GM10266 (cell line): ENCODE measurements at regions not wholly inside any gene's neighbourhood (a gene's known extent, or its start where the extent isn't known, plus 50 kb on each side); places are given as distances from the start of the nearest gene placed in this dataset.

Source experiments
- DNase-seq: peaks from one replicate; pipeline ENCODE4 v3.0.0; 2012; ENCODE audit errors: extremely low spot score
- CTCF ChIP-seq: IDR thresholded peaks from 2 replicates; pipeline ENCODE4 v1.5.1; 2012; ENCODE audit warnings: mild to moderate bottlenecking, low read depth; ENCODE audit not compliant: control insufficient read depth, insufficient read depth; ENCODE audit errors: missing control alignments

GRCh38 chr18:34159691-34160185 lies 65.0 kb downstream of the NOL4 start:
- no peak for DNase-seq
- no peak for TF ChIP-seq CTCF

DNA sequence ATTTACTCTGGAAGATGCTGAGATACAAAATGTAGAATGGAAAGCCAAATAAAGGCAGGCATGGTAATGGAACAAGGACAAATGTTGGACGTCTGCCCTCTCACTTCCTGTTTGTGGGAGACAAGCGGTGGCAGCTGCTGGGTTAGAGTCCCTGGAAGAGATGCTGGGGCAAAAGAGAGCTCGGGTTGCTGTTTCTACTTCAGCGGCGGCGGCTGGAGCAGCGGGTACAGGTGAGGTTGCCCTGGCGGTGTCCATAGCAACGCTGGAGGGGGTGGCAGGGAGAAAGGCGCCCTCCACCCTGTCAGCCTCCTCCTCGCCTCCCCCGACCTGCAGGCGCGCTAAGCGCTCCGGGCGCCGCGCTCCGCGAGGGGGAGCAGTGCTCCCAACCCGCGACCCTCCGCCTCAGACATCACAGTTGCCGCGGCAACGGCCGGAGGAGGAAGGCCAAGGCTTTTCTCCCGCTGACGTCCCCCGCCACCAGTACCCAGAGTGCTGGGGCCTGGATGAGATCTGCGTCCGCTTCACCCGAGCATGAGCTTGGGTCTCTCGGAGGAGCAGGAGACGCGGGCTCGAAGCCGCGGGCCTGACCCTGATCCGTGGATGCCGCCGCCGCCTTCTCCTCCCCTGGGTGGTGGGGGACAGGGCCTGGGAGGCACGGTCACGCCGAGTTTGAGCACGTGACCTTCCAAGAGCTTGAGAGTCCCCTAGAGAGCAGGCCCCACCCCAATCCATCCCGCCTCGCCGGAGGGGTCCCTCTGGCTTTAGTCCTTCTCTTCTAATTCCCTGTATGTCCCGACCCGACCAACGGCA lies 65.6 kb downstream of the NOL4 start:
- peak; percentile 15 for TF ChIP-seq CTCF
- DNase-seq, result no peak

- TF ChIP-seq CTCF, result no peak
- DNase-seq, result no peak
These were observed 71.0 kb downstream of the NOL4 start for GRCh38 chr18:34153711-34154110.

GRCh38 chr18:34131006-34131405 lies 93.7 kb downstream of the NOL4 start:
- no peak for DNase-seq
- no peak for TF ChIP-seq CTCF

DNA sequence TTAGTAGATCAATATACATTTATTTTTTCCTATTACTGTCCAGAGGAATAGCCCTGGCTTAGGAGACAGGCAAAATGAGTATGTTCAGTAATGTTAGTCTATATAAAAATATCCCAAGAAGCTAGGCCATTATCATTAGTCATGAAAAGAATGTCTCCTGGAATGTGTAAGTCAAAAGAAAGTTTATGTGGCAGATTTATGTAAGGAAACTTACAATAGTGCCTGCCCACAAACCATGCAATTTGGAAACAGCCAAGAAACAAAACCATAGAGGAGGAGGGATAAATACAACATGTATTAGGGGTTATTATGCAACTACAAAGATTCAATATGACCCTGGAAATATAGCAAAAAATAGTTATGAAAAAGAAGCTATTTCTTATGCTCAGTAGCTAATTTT lies 96.3 kb downstream of the NOL4 start:
- no peak for DNase-seq
- no peak for TF ChIP-seq CTCF

- TF ChIP-seq CTCF, result no peak
- DNase-seq, result no peak
These were observed 98.6 kb downstream of the NOL4 start for GRCh38 chr18:34126121-34126520.

DNA sequence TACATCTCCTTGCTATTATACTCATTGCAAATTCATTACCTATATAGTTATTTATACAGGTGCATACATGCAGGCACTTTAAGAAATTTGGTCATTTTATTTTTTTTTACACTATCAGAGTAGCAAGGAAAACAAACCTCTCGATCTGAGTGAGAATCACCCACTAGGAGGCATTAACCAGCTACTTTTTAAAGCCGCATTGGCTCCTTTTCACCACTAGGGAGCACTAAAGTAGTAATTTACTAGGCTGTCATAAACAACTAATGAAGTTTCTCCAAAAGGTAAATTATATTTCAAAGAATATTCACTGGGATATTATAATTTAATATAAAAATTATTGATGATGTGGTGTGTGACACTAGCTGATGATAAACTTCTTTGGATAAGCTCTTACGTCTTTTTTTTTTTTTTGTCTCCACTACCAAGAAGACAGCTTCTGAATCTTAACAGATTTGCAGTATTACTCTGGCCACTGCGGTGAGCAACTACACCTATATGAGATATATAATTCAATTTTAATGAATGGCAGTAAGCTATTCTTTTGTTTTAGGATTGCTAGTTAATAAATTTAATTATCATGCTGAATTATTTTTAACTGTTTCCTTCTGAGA lies 101.9 kb downstream of the NOL4 start:
- TF ChIP-seq CTCF, result peak; percentile 87
- DNase-seq, result peak; percentile 40
